ENCODE measurements at regions not wholly inside any gene's neighbourhood (a gene's known extent, or its start where the extent isn't known, plus 50 kb on each side); places are given as distances from the start of the nearest gene placed in this dataset.

DNA sequence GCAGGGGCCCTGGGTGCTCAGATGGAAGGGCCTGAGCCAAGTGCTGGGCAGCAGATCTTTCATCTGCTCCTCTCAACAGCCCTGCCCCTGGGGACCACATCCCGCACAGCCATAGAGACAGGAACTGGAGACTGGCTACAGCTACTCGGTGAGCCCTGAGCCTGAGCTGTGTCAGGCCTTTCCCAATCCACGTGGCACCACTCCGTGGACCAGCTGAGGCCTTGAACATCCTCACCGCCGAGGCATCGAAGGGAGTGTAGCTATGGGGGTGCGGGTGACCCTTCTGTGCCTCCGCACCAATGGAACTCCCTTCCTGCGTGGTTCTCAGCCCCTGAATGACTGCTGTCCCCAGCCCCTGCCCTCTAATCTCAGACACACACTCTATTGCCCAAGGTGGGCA is 362.7 kb upstream of the SHH start:
- no peak overlapping the region for H3K4ac ChIP-seq (ENCODE audit: low read depth, low read length)
- H4K20me1 ChIP-seq (ENCODE audit: insufficient read depth, low read length): no peaks in the 10 kb centered on the region
- H3K14ac ChIP-seq (replicated peaks; ENCODE audit: low read depth, low read length): no peak overlapping the region
- DNase-seq (no peak), ATAC-seq (ENCODE audit: low read depth) (no peak)
- no TSS peak for BruUV-seq (replicated peaks)
- no peak overlapping the region for H2AFZ ChIP-seq (replicated peaks; ENCODE audit: low read length, poor library complexity)
- no peak overlapping the region for H3K56ac ChIP-seq (ENCODE audit: extremely low read depth, insufficient read depth, low read length)
- H2AK5ac ChIP-seq (ENCODE audit: low read depth, low read length): no peak overlapping the region
- H2BK5ac ChIP-seq (ENCODE audit: low read depth, low read length, poor library complexity, severe bottlenecking): no peak overlapping the region
- no peak overlapping the region for H2AK9ac ChIP-seq (replicated peaks; ENCODE audit: low read depth, low read length, poor library complexity)
- no peak overlapping the region for H3K27ac ChIP-seq (ENCODE audit: insufficient read depth, low read length)
- no peak overlapping the region for H2BK120ac ChIP-seq (ENCODE audit: low read depth, low read length)
- H3K4me3 ChIP-seq (ENCODE audit: insufficient read depth, low read depth, low read length): no peak overlapping the region
- no peaks in the 10 kb centered on the region for H3K4me1 ChIP-seq (ENCODE audit: control insufficient read depth, insufficient read depth, low read length)
- no peaks in the 10 kb centered on the region for H3K79me1 ChIP-seq (ENCODE audit: low read depth in 1 of 2, low read length in 2 of 2)
- H4K5ac ChIP-seq (ENCODE audit: low read depth, low read length): no peak overlapping the region
- H3K36me3 ChIP-seq (ENCODE audit: control insufficient read depth, insufficient read depth, low read length): no peaks in the 10 kb centered on the region
- no peak overlapping the region for H3K23ac ChIP-seq (ENCODE audit: low read depth, low read length)
- peaks cover 41% of the 10 kb centered on the region for H3K9me3 ChIP-seq (ENCODE audit: control insufficient read depth, insufficient read depth, low read length)
- intact Hi-C loops (cut with micrococcal nuclease) (no loop called here), dilution Hi-C loops (cut with HindIII; ENCODE audit: low sequenced_read_pairs, unreplicated experiment) (no loop called here), in situ Hi-C loops (cut with MboI; ENCODE audit: low sequenced_read_pairs) (no loop called here)
- H4K91ac ChIP-seq (ENCODE audit: insufficient read depth, low read depth, low read length): no peak overlapping the region
- no peaks in the 10 kb centered on the region for H3K9me1 ChIP-seq (ENCODE audit: insufficient read depth, low read length)
- no peak overlapping the region for H2BK15ac ChIP-seq (ENCODE audit: low read depth, low read length)
- H4K8ac ChIP-seq (ENCODE audit: low read depth in 2 of 2, low read length in 2 of 2): no peak overlapping the region
- ChIA-PET POLR2A (ENCODE audit: unreplicated experiment) (no interaction called here), CTCF (no interaction called here)
- no peak overlapping the region for H3K18ac ChIP-seq (ENCODE audit: low read depth, low read length)
- 80% methylated on average over 1 of the region's 10 CpGs; no CpG with 5 or more reads in 1 of the 2 experiments for WGBS, 2 experiments (ENCODE audit: extremely low coverage in 2 of 2, insufficient read length in 1 of 2)
- TF ChIP-seq CEBPB (IDR thresholded peaks at IDR 0.05; ENCODE audit: low read depth, low read length) (no peak), RCOR1 (IDR thresholded peaks at IDR 0.05; ENCODE audit: insufficient replicate concordance, low read length) (no peak), FOS (IDR thresholded peaks at IDR 0.05; ENCODE audit: low read depth, low read length) (no peak), MAFK (IDR thresholded peaks at IDR 0.05; ENCODE audit: low read depth, low read length) (no peak), MAZ (IDR thresholded peaks at IDR 0.05; ENCODE audit: borderline replicate concordance, low read depth, low read length) (no peak), RAD21 (IDR thresholded peaks at IDR 0.05; ENCODE audit: low read length) (no peak), SMC3 (IDR thresholded peaks at IDR 0.05; ENCODE audit: low read depth, low read length) (no peak), BHLHE40 (IDR thresholded peaks at IDR 0.05; ENCODE audit: low read depth, low read length) (no peak), POLR2A (IDR thresholded peaks at IDR 0.05; ENCODE audit: low read depth, low read length) (no peak), RFX5 (IDR thresholded peaks at IDR 0.05; ENCODE audit: low read depth, low read length) (no peak), NFE2L2 (IDR thresholded peaks at IDR 0.05; ENCODE audit: low read depth, low read length) (no peak), CHD1 (IDR thresholded peaks at IDR 0.05; ENCODE audit: low read depth, low read length) (no peak), MXI1 (IDR thresholded peaks at IDR 0.05; ENCODE audit: borderline replicate concordance, low read depth, low read length) (no peak)
- TF ChIP-seq, protein P1, sequence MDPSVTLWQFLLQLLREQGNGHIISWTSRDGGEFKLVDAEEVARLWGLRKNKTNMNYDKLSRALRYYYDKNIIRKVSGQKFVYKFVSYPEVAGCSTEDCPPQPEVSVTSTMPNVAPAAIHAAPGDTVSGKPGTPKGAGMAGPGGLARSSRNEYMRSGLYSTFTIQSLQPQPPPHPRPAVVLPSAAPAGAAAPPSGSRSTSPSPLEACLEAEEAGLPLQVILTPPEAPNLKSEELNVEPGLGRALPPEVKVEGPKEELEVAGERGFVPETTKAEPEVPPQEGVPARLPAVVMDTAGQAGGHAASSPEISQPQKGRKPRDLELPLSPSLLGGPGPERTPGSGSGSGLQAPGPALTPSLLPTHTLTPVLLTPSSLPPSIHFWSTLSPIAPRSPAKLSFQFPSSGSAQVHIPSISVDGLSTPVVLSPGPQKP (IDR thresholded peaks at IDR 0.05; ENCODE audit: borderline replicate concordance, low read depth, low read length): no peak
- TF ChIP-seq, protein P2, sequence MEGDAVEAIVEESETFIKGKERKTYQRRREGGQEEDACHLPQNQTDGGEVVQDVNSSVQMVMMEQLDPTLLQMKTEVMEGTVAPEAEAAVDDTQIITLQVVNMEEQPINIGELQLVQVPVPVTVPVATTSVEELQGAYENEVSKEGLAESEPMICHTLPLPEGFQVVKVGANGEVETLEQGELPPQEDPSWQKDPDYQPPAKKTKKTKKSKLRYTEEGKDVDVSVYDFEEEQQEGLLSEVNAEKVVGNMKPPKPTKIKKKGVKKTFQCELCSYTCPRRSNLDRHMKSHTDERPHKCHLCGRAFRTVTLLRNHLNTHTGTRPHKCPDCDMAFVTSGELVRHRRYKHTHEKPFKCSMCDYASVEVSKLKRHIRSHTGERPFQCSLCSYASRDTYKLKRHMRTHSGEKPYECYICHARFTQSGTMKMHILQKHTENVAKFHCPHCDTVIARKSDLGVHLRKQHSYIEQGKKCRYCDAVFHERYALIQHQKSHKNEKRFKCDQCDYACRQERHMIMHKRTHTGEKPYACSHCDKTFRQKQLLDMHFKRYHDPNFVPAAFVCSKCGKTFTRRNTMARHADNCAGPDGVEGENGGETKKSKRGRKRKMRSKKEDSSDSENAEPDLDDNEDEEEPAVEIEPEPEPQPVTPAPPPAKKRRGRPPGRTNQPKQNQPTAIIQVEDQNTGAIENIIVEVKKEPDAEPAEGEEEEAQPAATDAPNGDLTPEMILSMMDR (conservative IDR thresholded peaks at IDR 0.05; ENCODE audit: low read depth, low read length): no peak
- TF ChIP-seq, protein P3, sequence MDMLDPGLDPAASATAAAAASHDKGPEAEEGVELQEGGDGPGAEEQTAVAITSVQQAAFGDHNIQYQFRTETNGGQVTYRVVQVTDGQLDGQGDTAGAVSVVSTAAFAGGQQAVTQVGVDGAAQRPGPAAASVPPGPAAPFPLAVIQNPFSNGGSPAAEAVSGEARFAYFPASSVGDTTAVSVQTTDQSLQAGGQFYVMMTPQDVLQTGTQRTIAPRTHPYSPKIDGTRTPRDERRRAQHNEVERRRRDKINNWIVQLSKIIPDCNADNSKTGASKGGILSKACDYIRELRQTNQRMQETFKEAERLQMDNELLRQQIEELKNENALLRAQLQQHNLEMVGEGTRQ (IDR thresholded peaks at IDR 0.05; ENCODE audit: low read depth, low read length): no peak
- no peak overlapping the region for H2BK20ac ChIP-seq (ENCODE audit: low read depth, low read length)
- H3K9ac ChIP-seq (ENCODE audit: low read depth, low read length): no peak overlapping the region
- H3K27me3 ChIP-seq (ENCODE audit: control insufficient read depth, insufficient read depth, low read length): no peaks in the 10 kb centered on the region
- no peak overlapping the region for H3K4me2 ChIP-seq (ENCODE audit: low read depth, low read length)
